ENCODE measurements at regions not wholly inside any gene's neighbourhood (a gene's known extent, or its start where the extent isn't known, plus 50 kb on each side); places are given as distances from the start of the nearest gene placed in this dataset.

DNA sequence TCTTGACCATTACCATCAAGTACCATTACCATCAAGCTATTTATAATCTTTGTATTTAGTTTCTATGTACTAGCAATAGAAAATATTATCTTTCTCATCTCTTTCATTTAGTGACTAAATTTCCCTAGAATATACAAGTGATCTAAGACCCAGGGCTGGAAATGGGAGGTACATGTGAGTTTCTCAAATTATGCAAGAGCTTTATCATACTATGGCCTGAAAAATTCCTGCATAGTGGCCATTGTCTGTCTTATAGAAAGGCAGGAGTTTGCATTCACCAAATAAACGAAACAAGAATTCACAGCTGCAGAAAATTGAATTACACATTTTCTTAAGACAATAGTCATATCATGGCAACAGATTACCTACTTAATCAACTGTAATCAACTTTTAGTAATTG, 50.7 kb upstream of the HDAC9 start:
- H3K27ac Mint-ChIP-seq = no peak overlapping the region
- no peak overlapping the region for H3K4me3 Mint-ChIP-seq
- H3K4me1 Mint-ChIP-seq = no peaks in the 10 kb centered on the region
- H3K36me3 Mint-ChIP-seq (ENCODE audit: low read depth) = no peaks in the 10 kb centered on the region
- H3K27me3 Mint-ChIP-seq = no peaks in the 10 kb centered on the region
- no peaks in the 10 kb centered on the region for H3K9me3 Mint-ChIP-seq
- ATAC-seq (replicated peaks) = no peak

- H3K4me3 Mint-ChIP-seq = no peak overlapping the region
- H3K36me3 Mint-ChIP-seq (ENCODE audit: low read depth) = no peaks in the 10 kb centered on the region
- no peaks in the 10 kb centered on the region for H3K4me1 Mint-ChIP-seq
- ATAC-seq (replicated peaks) = no peak
- no peak overlapping the region for H3K27ac Mint-ChIP-seq
- H3K9me3 Mint-ChIP-seq = no peaks in the 10 kb centered on the region
- H3K27me3 Mint-ChIP-seq = no peaks in the 10 kb centered on the region
Observed at GRCh38 chr7:18445483-18445882, 50.1 kb upstream of the HDAC9 start.

Data from activated T-helper 17 cell treated with anti-CD3 and anti-CD28 coated beads, Interleukin-2, amount 50 U/mL, for 72 hours (primary cell).